Endothelial cell of umbilical vein (primary cell): ENCODE measurements at regions not wholly inside any gene's neighbourhood (a gene's known extent, or its start where the extent isn't known, plus 50 kb on each side); places are given as distances from the start of the nearest gene placed in this dataset.
A peak's percentile ranks its signal among the peaks of the same experiment; 100 is the strongest.
"Not testable (repeated sequence)": the region's sequence is repeated elsewhere in the genome, so short reads cannot be mapped to it uniquely, and the experiment has no call there.

Experiments
- BruUV-seq: library from RNA; stranded (reverse); fragments of 400-500 nt; replicated peaks from 2 replicates; lab custom pipeline; 2021; lab: Mats Ljungman, UMichigan
- CTCF ChIA-PET: fragments of 300-600, 350-600 bp; sonication (Branson Sonifier 250); formaldehyde crosslinking; loops from one replicate; lab custom pipeline; 2021; ENCODE audit warnings: antibody characterized with exemption, inconsistent platforms; lab: Charles Lee
- POLR2A ChIA-PET: fragments of 300-600, 350-600 bp; sonication (Branson Sonifier 250); formaldehyde crosslinking; loops from one replicate; lab custom pipeline; 2021; ENCODE audit warnings: antibody characterized with exemption, inconsistent platforms; lab: Charles Lee
- DNase-seq: peaks from one replicate; pipeline ENCODE4 v3.0.0-alpha.2; 2011; ENCODE audit warnings: low read depth, low spot score
- FAIRE-seq: peaks from 2 replicates; lab custom pipeline; 2011; peaks lifted over from hg19 to GRCh38; lab: Jason Lieb, UNC
- H2AFZ ChIP-seq: 2 replicates; pipeline ENCODE4 v1.6.0; 2012; ENCODE audit warnings: low read depth, low read length, control low read depth, inconsistent platforms
- H3K27ac ChIP-seq: 2 replicates; pipeline ENCODE4 v1.5.1; 2011; ENCODE audit warnings: low read depth, mild to moderate bottlenecking, control low read depth, low read length, moderate library complexity; ENCODE audit not compliant: insufficient read depth
- H3K27me3 ChIP-seq, 2 experiments: 2 replicates each; pipeline versions ENCODE4 v1.6.0 to v1.6.1; 2011; ENCODE audit warnings: low read length in 2 of 2, mixed read lengths in 1 of 2; ENCODE audit not compliant: control insufficient read depth in 2 of 2, insufficient read depth in 2 of 2
- H3K36me3 ChIP-seq, 2 experiments: 2 replicates in 1 of 2; 3 replicates in 1 of 2; pipeline ENCODE4 v1.5.1; 2011; ENCODE audit warnings: low read length in 2 of 2, mild to moderate bottlenecking in 1 of 2, moderate library complexity in 1 of 2; ENCODE audit not compliant: control insufficient read depth in 2 of 2, insufficient read depth in 2 of 2; ENCODE audit errors: extremely low read depth in 1 of 2
- H3K4me1 ChIP-seq: 3 replicates; pipeline ENCODE4 v1.5.1; 2011; ENCODE audit warnings: mild to moderate bottlenecking, low read length; ENCODE audit not compliant: control insufficient read depth, insufficient read depth; ENCODE audit errors: extremely low read depth
- H3K4me2 ChIP-seq: 2 replicates; pipeline ENCODE4 v1.6.1; 2011; ENCODE audit warnings: low read length, control low read depth, mixed read lengths; ENCODE audit not compliant: insufficient read depth
- H3K4me3 ChIP-seq, 3 experiments: fragments of 200-600 bp in 1 of 3; sonication (generic), shearing (Covaris generic) in 1 of 3; replicated peaks in 1 of 3; 2 replicates each; pipeline ENCODE4 v1.5.1; 2011 to 2016; ENCODE audit warnings: control low read depth in 3 of 3, low read length in 3 of 3, mild to moderate bottlenecking in 2 of 3, inconsistent platforms in 1 of 3, low read depth in 1 of 3, moderate library complexity in 1 of 3; ENCODE audit not compliant: insufficient read depth in 1 of 3
- H3K79me2 ChIP-seq: 2 replicates; pipeline ENCODE4 v1.6.0; 2012; ENCODE audit warnings: low read length, inconsistent platforms; ENCODE audit not compliant: control insufficient read depth, insufficient read depth
- H3K9ac ChIP-seq: replicated peaks from 2 replicates; pipeline ENCODE3; 2011; ENCODE audit warnings: low read length, control low read depth; ENCODE audit not compliant: insufficient read depth; ENCODE audit errors: extremely low read depth
- H3K9me1 ChIP-seq: replicated peaks from 3 replicates; pipeline ENCODE4 v1.6.0; 2011; ENCODE audit warnings: mild to moderate bottlenecking, low read length; ENCODE audit not compliant: control insufficient read depth, insufficient read depth; ENCODE audit errors: extremely low read depth
- H3K9me3 ChIP-seq: replicated peaks from 2 replicates; pipeline ENCODE4 v1.5.1; 2012; ENCODE audit warnings: low read length, inconsistent platforms; ENCODE audit not compliant: control insufficient read depth, insufficient read depth
- H4K20me1 ChIP-seq: replicated peaks from 2 replicates; pipeline ENCODE3; 2011; ENCODE audit warnings: mild to moderate bottlenecking, low read length; ENCODE audit not compliant: control insufficient read depth, insufficient read depth; ENCODE audit errors: extremely low read depth
- CTCF ChIP-seq, 2 donors: IDR thresholded peaks; 1 replicate in 1 of 2; 2 replicates in 1 of 2; pipeline ENCODE4 v1.5.1; 2011; ENCODE audit warnings: low read length in 2 of 2, mild to moderate bottlenecking in 2 of 2, moderate library complexity in 2 of 2, control low read depth in 1 of 2, inconsistent platforms in 1 of 2, low read depth in 1 of 2; ENCODE audit not compliant: insufficient read depth in 1 of 2; ENCODE audit errors: extremely low read depth in 1 of 2
- EZH2 ChIP-seq: IDR thresholded peaks from 2 replicates; pipeline ENCODE4 v1.6.1; 2012; ENCODE audit warnings: borderline replicate concordance, low read depth, mild to moderate bottlenecking, moderate library complexity, low read length, inconsistent platforms; ENCODE audit not compliant: severe bottlenecking
- FOS ChIP-seq: IDR thresholded peaks from 2 replicates; pipeline ENCODE4 v1.6.1; 2011; ENCODE audit warnings: mild to moderate bottlenecking, low read length, moderate library complexity, borderline replicate concordance; ENCODE audit not compliant: insufficient read depth
- GATA2 ChIP-seq: IDR thresholded peaks from 2 replicates; pipeline ENCODE4 v1.7.0; 2011; ENCODE audit warnings: low read depth, mild to moderate bottlenecking, moderate library complexity, mixed read lengths, low read length; ENCODE audit not compliant: insufficient read length, insufficient read depth
- JUN ChIP-seq: IDR thresholded peaks from 2 replicates; pipeline ENCODE4 v1.6.1; 2011; ENCODE audit warnings: borderline replicate concordance, low read depth; ENCODE audit not compliant: insufficient read length, insufficient read depth
- MAX ChIP-seq: IDR thresholded peaks from 2 replicates; pipeline ENCODE4 v1.6.1; 2011; ENCODE audit not compliant: insufficient read depth, insufficient read length
- MYC ChIP-seq: IDR thresholded peaks from one replicate; pipeline ENCODE4 v1.6.1; 2011; ENCODE audit warnings: mild to moderate bottlenecking, low read depth, low read length
- POLR2A ChIP-seq: IDR thresholded peaks from 2 replicates; pipeline ENCODE4 v1.6.1; 2012; ENCODE audit warnings: low read depth, mild to moderate bottlenecking, control low read depth, low read length
- POLR2AphosphoS5 ChIP-seq: IDR thresholded peaks from 2 replicates; pipeline ENCODE4 v1.6.1; 2012; ENCODE audit warnings: low read depth, mild to moderate bottlenecking, control low read depth, low read length, moderate library complexity; ENCODE audit not compliant: insufficient read depth
- dilution Hi-C: fragments of 300-500 bp; cut with MboI; formaldehyde crosslinking; loops from one replicate; pipeline ENCODE4 v1.15.0; 2019; ENCODE audit warnings: low sequenced_read_pairs; ENCODE audit not compliant: extremely low pct_ligation_motif_present
- intact Hi-C: fragments of 100-400 bp; cut with micrococcal nuclease; formaldehyde crosslinking; loops from one replicate; pipeline ENCODE4 v1.10.0; 2022

DNA sequence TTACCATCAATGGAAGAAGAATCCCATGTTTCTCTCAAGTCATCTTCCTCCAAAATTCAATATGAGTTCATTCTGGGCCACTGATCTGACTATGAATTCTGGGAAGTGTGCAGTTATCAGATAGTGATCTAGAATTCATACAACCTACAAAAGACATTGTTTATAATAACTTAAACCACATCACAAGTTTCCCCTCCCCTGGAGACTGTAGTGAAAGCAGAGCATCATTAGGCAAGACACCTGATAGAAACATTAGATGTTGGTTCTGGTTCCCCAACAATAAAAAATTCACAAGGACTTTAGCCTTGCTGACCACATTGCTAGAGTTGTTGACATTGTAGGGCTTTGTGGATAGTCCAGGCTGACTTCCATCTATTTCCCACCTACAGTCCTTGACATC is 506.4 kb upstream of the JAG1 start:
- no peak for FAIRE-seq

DNA sequence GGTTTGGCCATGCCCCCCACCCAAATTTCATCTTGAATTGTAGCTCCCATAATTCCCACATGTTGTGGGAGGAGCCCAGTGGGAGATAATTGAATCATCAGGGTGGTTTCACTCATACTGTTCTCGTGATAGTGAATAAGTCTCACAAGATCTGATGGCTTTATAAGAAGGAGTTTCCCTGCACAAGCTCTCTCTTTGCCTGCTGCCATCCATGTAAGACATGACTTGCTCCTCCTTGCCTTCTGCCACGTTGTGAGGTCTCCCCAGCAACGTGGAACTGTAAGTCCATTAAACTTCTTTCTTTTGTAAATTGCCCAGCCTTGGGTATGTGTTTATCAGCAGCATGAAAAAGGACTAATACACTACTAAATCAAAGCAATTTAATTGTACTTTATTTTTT is 507.3 kb upstream of the JAG1 start:
- H2AFZ ChIP-seq, H3K9me1 ChIP-seq, H3K4me3 ChIP-seq, CTCF ChIA-PET, FAIRE-seq, DNase-seq, POLR2A ChIA-PET, H4K20me1 ChIP-seq, H3K36me3 ChIP-seq, intact Hi-C loops, H3K27ac ChIP-seq, H3K27me3 ChIP-seq, H3K9me3 ChIP-seq, H3K4me2 ChIP-seq, dilution Hi-C loops, H3K79me2 ChIP-seq, BruUV-seq, H3K9ac ChIP-seq: not testable (repeated sequence)
- peaks cover 16% of the 10 kb centered on the region for H3K4me1 ChIP-seq

More for the DNA sequence above, 506.4 kb upstream of the JAG1 start:
- dilution Hi-C loops (no loop called here), intact Hi-C loops (no loop called here)
- no peaks in the 10 kb centered on the region for H4K20me1 ChIP-seq
- H3K36me3 ChIP-seq: no peaks in the 10 kb centered on the region
- no peaks in the 10 kb centered on the region for H3K9me3 ChIP-seq
- no peak overlapping the region for H3K27ac ChIP-seq
- no peak overlapping the region for H3K4me3 ChIP-seq
- BruUV-seq: no TSS peak
- H3K79me2 ChIP-seq: no peaks in the 10 kb centered on the region
- ChIA-PET POLR2A (no interaction called here), CTCF (no interaction called here)
- DNase-seq: peak; percentile 61
- no peaks in the 10 kb centered on the region for H3K27me3 ChIP-seq
- H2AFZ ChIP-seq: no peak overlapping the region
- H3K4me2 ChIP-seq: no peak overlapping the region
- peaks cover 14% of the 10 kb centered on the region for H3K4me1 ChIP-seq
- H3K9ac ChIP-seq: no peak overlapping the region
- TF ChIP-seq JUN (no peak), FOS (no peak), MAX (no peak), CTCF (IDR thresholded peaks at IDR 0.05; ENCODE audit: extremely low read depth in 1 of 2, insufficient read depth in 1 of 2, low read depth in 1 of 2, low read length in 2 of 2) (no peak), EZH2 (no peak), POLR2A (no peak), GATA2 (no peak), MYC (no peak), POLR2AphosphoS5 (no peak)
- no peaks in the 10 kb centered on the region for H3K9me1 ChIP-seq
